Lung (tissue), 11 donors: ENCODE measurements at regions not wholly inside any gene's neighbourhood (a gene's known extent, or its start where the extent isn't known, plus 50 kb on each side); places are given as distances from the start of the nearest gene placed in this dataset.

Experiments used
- ATAC-seq: fragments of 200-7000 bp; cut with Tn5 transposase; one replicate; pipeline ENCODE4 v1.9.1; 2020; ENCODE audit warnings: moderate number of reproducible peaks; ENCODE audit not compliant: insufficient read depth, low FRiP score
- DNase-seq, 3 donors: peaks; one replicate each; pipeline ENCODE4 v3.0.0-alpha.2; 2013 to 2017
- H3K27ac ChIP-seq, 2 donors: one replicate each; pipeline ENCODE4 v1.5.1; 2013; ENCODE audit warnings: mild to moderate bottlenecking in 2 of 2, moderate library complexity in 2 of 2, control low read depth in 1 of 2, inconsistent platforms in 1 of 2, low read depth in 1 of 2, low read length in 1 of 2
- H3K27me3 ChIP-seq, 3 donors: one replicate each; pipeline ENCODE4 v1.5.1; 2013; ENCODE audit warnings: low read length in 2 of 3; ENCODE audit not compliant: control insufficient read depth in 3 of 3, insufficient read depth in 3 of 3
- H3K36me3 ChIP-seq, 4 donors: one replicate each; pipeline ENCODE4 v1.5.1; 2013; ENCODE audit warnings: low read length in 4 of 4, mild to moderate bottlenecking in 1 of 4, moderate library complexity in 1 of 4; ENCODE audit not compliant: control insufficient read depth in 4 of 4, insufficient read depth in 4 of 4
- H3K4me1 ChIP-seq, 5 donors: one replicate each; pipeline ENCODE4 v1.5.1; 2013; ENCODE audit warnings: low read length in 5 of 5, mild to moderate bottlenecking in 2 of 5, moderate library complexity in 1 of 5; ENCODE audit not compliant: control insufficient read depth in 5 of 5, insufficient read depth in 5 of 5
- H3K4me3 ChIP-seq: one replicate; pipeline ENCODE4 v1.5.1; 2013; ENCODE audit warnings: mild to moderate bottlenecking, control low read depth, moderate library complexity
- H3K9ac ChIP-seq, 2 donors: one replicate each; pipeline ENCODE4 v1.5.1; 2013; ENCODE audit warnings: low read length in 2 of 2, control low read depth in 1 of 2; ENCODE audit not compliant: insufficient read depth in 1 of 2
- H3K9me3 ChIP-seq, 4 donors: one replicate each; pipeline ENCODE4 v1.5.1; 2013; ENCODE audit warnings: low read length in 3 of 4, mild to moderate bottlenecking in 1 of 4, moderate library complexity in 1 of 4; ENCODE audit not compliant: control insufficient read depth in 4 of 4, insufficient read depth in 3 of 4
- WGBS, 2 donors: extraction: QIAGEN DNeasy Blood & Tissue Kit; methylation state at CpG; one replicate each; pipeline ENCODE4 v1.1.7; 2013; 5-methylcytosine and 5-hydroxymethylcytosine counted together
- TF ChIP-seq, protein P1 (sequence below): IDR thresholded peaks from 2 replicates; pipeline ENCODE4 v1.5.1; 2012; ENCODE audit warnings: mild to moderate bottlenecking; ENCODE audit errors: control extremely low read depth, extremely low read depth
- donor health status: control.
- donor health status: control.
- donor health status: Bipolar disorder and iron deficiency.
- donor health status: healthy.
- donor health status: DM: yes; HTN: yes; CAD: no.

- WGBS, 2 donors: 52 to 56% methylated on average over 4 of the region's 4 CpGs
Observed at GRCh38 chrX:3448563-3448962, 102.1 kb upstream of the MXRA5 start.

DNA sequence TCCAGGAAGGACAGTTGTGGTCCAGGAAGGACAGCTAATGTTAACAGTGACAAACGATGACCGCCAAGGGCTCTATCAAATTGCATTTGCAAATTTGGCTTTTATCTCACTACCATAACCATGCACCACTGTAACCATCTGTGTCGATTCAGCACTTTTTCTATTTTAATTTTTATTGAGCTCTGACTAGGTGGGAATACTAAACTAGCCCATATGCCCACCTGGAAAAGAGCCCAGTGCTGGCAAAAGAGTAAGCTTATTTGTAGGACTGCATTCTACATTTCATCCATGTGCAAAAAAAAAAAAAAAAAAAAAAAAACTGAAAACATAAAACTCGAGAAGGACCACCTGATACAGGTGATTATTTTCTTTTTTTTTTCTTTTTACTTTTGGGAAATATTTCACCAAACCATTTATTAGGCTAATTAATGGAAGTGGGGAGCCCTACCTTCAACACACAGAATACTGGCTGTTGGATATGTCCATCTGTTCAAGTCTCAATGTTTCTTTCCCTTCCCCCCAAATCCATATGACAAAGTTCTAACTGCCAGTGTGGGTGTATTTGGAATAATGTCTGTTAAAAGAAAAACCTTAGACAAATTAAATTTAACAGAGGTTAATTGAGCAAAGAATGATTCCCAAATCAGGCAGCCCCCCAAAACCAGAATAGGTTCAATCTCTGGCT, 99.5 kb upstream of the MXRA5 start:
- Histone ChIP-seq H3K4me1 (peaks cover 0 to 3% (median 0%) of the 10 kb centered on the region in 5 donors), H3K36me3 (no peaks in the 10 kb centered on the region), H3K27ac (no peak overlapping the region), H3K9me3 (peaks cover 0 to 3% (median under 1%) of the 10 kb centered on the region in 4 donors), H3K4me3 (no peak overlapping the region), H3K9ac (no peak overlapping the region), H3K27me3 (peaks cover 0 to 29% (median 0%) of the 10 kb centered on the region in 3 donors)
- DNase-seq: no peak
- ATAC-seq: no peak
- WGBS, 2 donors: 80 to 98% methylated on average over 4 of the region's 4 CpGs
- TF ChIP-seq, protein P1, sequence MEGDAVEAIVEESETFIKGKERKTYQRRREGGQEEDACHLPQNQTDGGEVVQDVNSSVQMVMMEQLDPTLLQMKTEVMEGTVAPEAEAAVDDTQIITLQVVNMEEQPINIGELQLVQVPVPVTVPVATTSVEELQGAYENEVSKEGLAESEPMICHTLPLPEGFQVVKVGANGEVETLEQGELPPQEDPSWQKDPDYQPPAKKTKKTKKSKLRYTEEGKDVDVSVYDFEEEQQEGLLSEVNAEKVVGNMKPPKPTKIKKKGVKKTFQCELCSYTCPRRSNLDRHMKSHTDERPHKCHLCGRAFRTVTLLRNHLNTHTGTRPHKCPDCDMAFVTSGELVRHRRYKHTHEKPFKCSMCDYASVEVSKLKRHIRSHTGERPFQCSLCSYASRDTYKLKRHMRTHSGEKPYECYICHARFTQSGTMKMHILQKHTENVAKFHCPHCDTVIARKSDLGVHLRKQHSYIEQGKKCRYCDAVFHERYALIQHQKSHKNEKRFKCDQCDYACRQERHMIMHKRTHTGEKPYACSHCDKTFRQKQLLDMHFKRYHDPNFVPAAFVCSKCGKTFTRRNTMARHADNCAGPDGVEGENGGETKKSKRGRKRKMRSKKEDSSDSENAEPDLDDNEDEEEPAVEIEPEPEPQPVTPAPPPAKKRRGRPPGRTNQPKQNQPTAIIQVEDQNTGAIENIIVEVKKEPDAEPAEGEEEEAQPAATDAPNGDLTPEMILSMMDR: no peak

More at GRCh38 chrX:3448563-3448962, 102.1 kb upstream of the MXRA5 start:
- peaks cover 0 to 3% (median 0%) of the 10 kb centered on the region in 5 donors for H3K4me1 ChIP-seq
- TF ChIP-seq, protein P1: no peak
- H3K9ac ChIP-seq: no peak overlapping the region
- ATAC-seq: no peak
- peaks cover 0 to 3% (median 0%) of the 10 kb centered on the region in 4 donors for H3K9me3 ChIP-seq
- DNase-seq: peak in 1 of 3 donors; percentile 10
- no peaks in the 10 kb centered on the region for H3K36me3 ChIP-seq
- no peak overlapping the region for H3K4me3 ChIP-seq
- no peak overlapping the region for H3K27ac ChIP-seq
- peaks cover 0 to 43% (median 0%) of the 10 kb centered on the region in 3 donors for H3K27me3 ChIP-seq

GRCh38 chrX:3443184-3443583, 96.7 kb upstream of the MXRA5 start:
- DNase-seq: no peak
- no peak for ATAC-seq
- no peaks in the 10 kb centered on the region for H3K4me1 ChIP-seq
- H3K4me3 ChIP-seq: no peak overlapping the region
- no peaks in the 10 kb centered on the region for H3K36me3 ChIP-seq
- TF ChIP-seq, protein P1: no peak
- peaks cover 0 to 3% (median 1%) of the 10 kb centered on the region in 4 donors for H3K9me3 ChIP-seq
- no peak overlapping the region for H3K9ac ChIP-seq
- H3K27me3 ChIP-seq: peaks cover 0 to 24% (median 0%) of the 10 kb centered on the region in 3 donors
- WGBS, 2 donors: 63 to 85% methylated on average over 3 to 4 of the region's 4 CpGs
- H3K27ac ChIP-seq: no peak overlapping the region
